ENCODE measurements at regions not wholly inside any gene's neighbourhood (a gene's known extent, or its start where the extent isn't known, plus 50 kb on each side); places are given as distances from the start of the nearest gene placed in this dataset.

DNA sequence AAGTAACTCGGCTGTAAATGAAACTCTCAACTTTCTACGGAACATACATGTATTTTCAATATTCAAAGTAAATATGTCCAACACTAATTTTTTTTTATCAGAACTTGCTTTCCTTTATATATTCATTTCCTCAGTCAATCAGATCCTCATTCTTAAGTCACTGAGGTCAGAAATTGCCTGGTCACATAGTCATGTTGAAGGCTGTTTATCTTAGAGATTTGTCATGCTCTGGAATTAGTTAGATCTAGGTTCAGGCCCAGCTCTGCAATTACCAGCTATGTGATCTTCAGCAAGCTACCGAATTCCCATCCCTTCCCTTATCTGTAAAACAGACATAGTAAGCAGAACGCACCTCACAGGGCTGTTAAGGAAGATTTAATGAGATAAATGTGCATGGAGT lies 228.8 kb downstream of the SPCS3 start:
- TF ChIP-seq, protein P1, sequence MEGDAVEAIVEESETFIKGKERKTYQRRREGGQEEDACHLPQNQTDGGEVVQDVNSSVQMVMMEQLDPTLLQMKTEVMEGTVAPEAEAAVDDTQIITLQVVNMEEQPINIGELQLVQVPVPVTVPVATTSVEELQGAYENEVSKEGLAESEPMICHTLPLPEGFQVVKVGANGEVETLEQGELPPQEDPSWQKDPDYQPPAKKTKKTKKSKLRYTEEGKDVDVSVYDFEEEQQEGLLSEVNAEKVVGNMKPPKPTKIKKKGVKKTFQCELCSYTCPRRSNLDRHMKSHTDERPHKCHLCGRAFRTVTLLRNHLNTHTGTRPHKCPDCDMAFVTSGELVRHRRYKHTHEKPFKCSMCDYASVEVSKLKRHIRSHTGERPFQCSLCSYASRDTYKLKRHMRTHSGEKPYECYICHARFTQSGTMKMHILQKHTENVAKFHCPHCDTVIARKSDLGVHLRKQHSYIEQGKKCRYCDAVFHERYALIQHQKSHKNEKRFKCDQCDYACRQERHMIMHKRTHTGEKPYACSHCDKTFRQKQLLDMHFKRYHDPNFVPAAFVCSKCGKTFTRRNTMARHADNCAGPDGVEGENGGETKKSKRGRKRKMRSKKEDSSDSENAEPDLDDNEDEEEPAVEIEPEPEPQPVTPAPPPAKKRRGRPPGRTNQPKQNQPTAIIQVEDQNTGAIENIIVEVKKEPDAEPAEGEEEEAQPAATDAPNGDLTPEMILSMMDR (IDR thresholded peaks at IDR 0.05) = no peak
- TF ChIP-seq POLR2A (IDR thresholded peaks at IDR 0.05) = no peak
- TF ChIP-seq EP300 (IDR thresholded peaks at IDR 0.05) = no peak
